Tibial nerve (tissue), 4 donors: ENCODE measurements at regions not wholly inside any gene's neighbourhood (a gene's known extent, or its start where the extent isn't known, plus 50 kb on each side); places are given as distances from the start of the nearest gene placed in this dataset.

ENCODE experiments used
- DNase-seq, 2 donors: peaks; one replicate each; pipeline ENCODE4 v3.0.0-alpha.2; 2019; ENCODE audit warnings: low spot score in 2 of 2
- H3K27ac ChIP-seq, 4 donors: fragments of 200-600 bp; sonication (generic) in 3 of 4; one replicate each; pipeline ENCODE4 v1.5.1; 2017 to 2019; ENCODE audit warnings: mild to moderate bottlenecking in 1 of 4
- H3K27me3 ChIP-seq, 2 donors: fragments of 200-600 bp; sonication (generic) in 1 of 2; one replicate each; pipeline versions ENCODE4 v1.5.1 to v1.6.0; 2017 to 2019
- H3K36me3 ChIP-seq, 3 donors: fragments of 200-600 bp; sonication (generic); one replicate each; pipeline ENCODE4 v1.5.1; 2018 to 2019
- H3K4me1 ChIP-seq, 4 donors: fragments of 200-600 bp; sonication (generic) in 3 of 4; one replicate each; pipeline ENCODE4 v1.5.1; 2017 to 2019
- H3K4me3 ChIP-seq, 4 donors: fragments of 200-600 bp; sonication (generic) in 3 of 4; one replicate each; pipeline ENCODE4 v1.5.1; 2017 to 2019; ENCODE audit warnings: mild to moderate bottlenecking in 1 of 4, moderate library complexity in 1 of 4
- H3K9me3 ChIP-seq, 4 donors: fragments of 200-600 bp; sonication (generic) in 3 of 4; one replicate each; pipeline ENCODE4 v1.5.1; 2017 to 2019
- CTCF ChIP-seq, 5 experiments: fragments of 200-600 bp in 3 of 5; fragments of 450-650 bp in 2 of 5; sonication (generic) in 3 of 5; IDR thresholded peaks; one replicate each; pipeline ENCODE4 v1.5.1; 2016 to 2019; ENCODE audit warnings: antibody characterized with exemption in 5 of 5, mild to moderate bottlenecking in 3 of 5, moderate library complexity in 2 of 5
- EP300 ChIP-seq, 2 donors: sonication (generic); formaldehyde crosslinking; IDR thresholded peaks; one replicate each; pipeline ENCODE4 v1.6.1; 2017; ENCODE audit warnings: antibody characterized with exemption in 2 of 2, mild to moderate bottlenecking in 1 of 2
- POLR2A ChIP-seq, 2 donors: fragments of 450-650 bp; IDR thresholded peaks; one replicate each; pipeline ENCODE4 v1.6.1; 2017; ENCODE audit warnings: antibody characterized with exemption in 2 of 2, mild to moderate bottlenecking in 2 of 2, moderate library complexity in 2 of 2
- WGBS, 2 donors: methylation state at CpG; one replicate each; pipeline ENCODE4 v1.1.5; 2018; 5-methylcytosine and 5-hydroxymethylcytosine counted together

GRCh38 chr13:82740442-82740841, 1141.8 kb downstream of the SLITRK1 start:
- no peak for DNase-seq
- H3K27ac ChIP-seq: no peak overlapping the region
- no peaks in the 10 kb centered on the region for H3K27me3 ChIP-seq
- H3K4me3 ChIP-seq: no peak overlapping the region
- WGBS, 2 donors: 95 to 97% methylated on average over 3 to 4 of the region's 4 CpGs
- no peaks in the 10 kb centered on the region for H3K36me3 ChIP-seq
- peaks cover 0 to 12% (median 0%) of the 10 kb centered on the region in 4 donors for H3K9me3 ChIP-seq
- no peaks in the 10 kb centered on the region for H3K4me1 ChIP-seq
- TF ChIP-seq POLR2A (IDR thresholded peaks at IDR 0.05): no peak
- no peak for TF ChIP-seq CTCF (IDR thresholded peaks at IDR 0.05)
- TF ChIP-seq EP300 (IDR thresholded peaks at IDR 0.05): no peak

DNA sequence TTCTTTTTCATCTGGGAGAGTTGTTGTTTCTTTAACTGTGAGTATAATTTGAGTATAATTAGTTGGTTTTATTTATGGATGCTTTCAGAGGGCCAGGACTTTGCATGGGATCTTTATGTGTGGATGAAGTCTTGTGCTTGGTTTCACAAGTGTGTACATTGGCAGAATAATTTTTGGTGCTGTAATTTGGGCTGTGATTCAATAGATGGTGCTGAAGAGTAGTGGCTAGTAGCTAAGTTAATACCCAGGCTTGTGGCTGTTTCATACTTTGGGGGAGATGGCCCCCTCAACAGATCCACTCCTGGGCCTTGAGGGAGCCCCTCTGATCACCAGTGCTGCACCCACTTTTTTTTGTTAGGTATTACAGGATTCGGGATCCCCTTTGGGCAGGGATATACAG, 1142.4 kb downstream of the SLITRK1 start:
- TF ChIP-seq EP300 (IDR thresholded peaks at IDR 0.05) (no peak), POLR2A (IDR thresholded peaks at IDR 0.05) (no peak), CTCF (IDR thresholded peaks at IDR 0.05) (no peak)
- H3K27ac ChIP-seq: no peak overlapping the region
- no peaks in the 10 kb centered on the region for H3K4me1 ChIP-seq
- no peaks in the 10 kb centered on the region for H3K36me3 ChIP-seq
- DNase-seq: no peak
- no peaks in the 10 kb centered on the region for H3K27me3 ChIP-seq
- peaks cover 0 to 17% (median 0%) of the 10 kb centered on the region in 4 donors for H3K9me3 ChIP-seq
- H3K4me3 ChIP-seq: no peak overlapping the region
- 75 to 100% methylated on average over 1 of the region's 1 CpG for WGBS, 2 donors

GRCh38 chr13:82729401-82729800, 1152.9 kb downstream of the SLITRK1 start:
- Histone ChIP-seq H3K27ac (no peak overlapping the region), H3K9me3 (peaks cover 0 to under 1% (median 0%) of the 10 kb centered on the region in 4 donors), H3K36me3 (no peaks in the 10 kb centered on the region), H3K4me3 (no peak overlapping the region), H3K4me1 (no peaks in the 10 kb centered on the region), H3K27me3 (no peaks in the 10 kb centered on the region)
- 65 to 77% methylated on average over 1 of the region's 1 CpG for WGBS, 2 donors
- DNase-seq: no peak
- TF ChIP-seq POLR2A (IDR thresholded peaks at IDR 0.05): no peak
- no peak for TF ChIP-seq CTCF (IDR thresholded peaks at IDR 0.05)
- no peak for TF ChIP-seq EP300 (IDR thresholded peaks at IDR 0.05)

DNA sequence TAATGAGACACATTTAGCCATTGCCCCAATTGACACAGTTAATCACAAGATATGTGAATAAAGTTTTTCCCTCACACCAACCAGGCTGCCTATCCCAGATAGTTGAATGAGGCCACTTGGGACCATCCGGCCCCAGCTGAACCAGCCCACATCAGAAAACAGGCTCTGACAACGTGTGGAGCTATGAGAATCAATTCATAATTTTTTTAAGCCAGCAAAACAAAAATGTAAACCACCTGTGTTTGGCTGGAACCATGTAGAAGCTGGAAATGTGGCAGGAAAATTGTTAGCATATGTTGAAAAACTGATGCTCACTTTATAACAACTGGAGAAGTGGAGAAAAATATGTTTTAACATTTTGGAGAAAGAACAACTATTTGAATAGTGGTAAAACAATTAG, 1161.3 kb downstream of the SLITRK1 start:
- no peak for DNase-seq
- Histone ChIP-seq H3K9me3 (no peaks in the 10 kb centered on the region), H3K4me3 (no peak overlapping the region), H3K27me3 (no peaks in the 10 kb centered on the region), H3K27ac (no peak overlapping the region), H3K4me1 (peaks cover 0 to 9% (median 0%) of the 10 kb centered on the region in 4 donors), H3K36me3 (no peaks in the 10 kb centered on the region)
- TF ChIP-seq EP300 (IDR thresholded peaks at IDR 0.05) (no peak), CTCF (IDR thresholded peaks at IDR 0.05) (no peak), POLR2A (IDR thresholded peaks at IDR 0.05) (no peak)
- 41 to 44% methylated on average over 2 of the region's 2 CpGs for WGBS, 2 donors

- H3K27me3 ChIP-seq: no peaks in the 10 kb centered on the region
- no peaks in the 10 kb centered on the region for H3K9me3 ChIP-seq
- H3K36me3 ChIP-seq: no peaks in the 10 kb centered on the region
- TF ChIP-seq CTCF (IDR thresholded peaks at IDR 0.05): no peak
- TF ChIP-seq EP300 (IDR thresholded peaks at IDR 0.05): no peak
- no peak for TF ChIP-seq POLR2A (IDR thresholded peaks at IDR 0.05)
- H3K4me3 ChIP-seq: no peak overlapping the region
- DNase-seq: no peak
- no peak overlapping the region for H3K27ac ChIP-seq
- peaks cover 0 to 9% (median 0%) of the 10 kb centered on the region in 4 donors for H3K4me1 ChIP-seq
- 94 to 97% methylated on average over 1 of the region's 1 CpG for WGBS, 2 donors
These were observed 1162.3 kb downstream of the SLITRK1 start for GRCh38 chr13:82719987-82720386.
